Activated T-helper 2 cell treated with anti-CD3 and anti-CD28 coated beads, Interferon-gamma antibody, Interleukin-2, Interleukin-4, amounts not matched to agents 10 μg/mL and 5 μg/mL and 100 μg/mL, durations not matched to agents 14 hours and 24 hours and 36 hours (primary cell): ENCODE measurements at regions not wholly inside any gene's neighbourhood (a gene's known extent, or its start where the extent isn't known, plus 50 kb on each side); places are given as distances from the start of the nearest gene placed in this dataset.
"Not testable (repeated sequence)": the region's sequence is repeated elsewhere in the genome, so short reads cannot be mapped to it uniquely, and the experiment has no call there.

ENCODE experiments used
- DNase-seq: peaks from one replicate; pipeline ENCODE4 v3.0.0; 2021; ENCODE audit warnings: low spot score
- H3K27ac Mint-ChIP-seq: one replicate; pipeline ENCODE4 v1.8.0; 2021; ENCODE audit warnings: mixed read lengths
- H3K27me3 Mint-ChIP-seq: one replicate; pipeline ENCODE4 v1.8.0; 2021; ENCODE audit warnings: low read depth, mixed read lengths
- H3K36me3 Mint-ChIP-seq: one replicate; pipeline ENCODE4 v1.8.0; 2021; ENCODE audit warnings: low read depth, mixed read lengths
- H3K4me1 Mint-ChIP-seq: one replicate; pipeline ENCODE4 v1.8.0; 2021; ENCODE audit warnings: low read depth, mixed read lengths
- H3K4me3 Mint-ChIP-seq: one replicate; pipeline ENCODE4 v1.8.0; 2021; ENCODE audit warnings: low read depth, mild to moderate bottlenecking, moderate library complexity, mixed read lengths
- H3K9me3 Mint-ChIP-seq: one replicate; pipeline ENCODE4 v1.8.0; 2021; ENCODE audit warnings: mixed read lengths
- intact Hi-C: fragments of 100-400 bp; cut with micrococcal nuclease; formaldehyde crosslinking; loops from one replicate; pipeline ENCODE4 v1.15.1; 2023

GRCh38 chr7:24372961-24373955, 89.3 kb downstream of the NPY start:
- Mint-ChIP-seq H3K4me1 (no peaks in the 10 kb centered on the region), H3K9me3 (no peaks in the 10 kb centered on the region), H3K4me3 (no peak overlapping the region), H3K27me3 (peaks cover 9% of the 10 kb centered on the region), H3K36me3 (no peaks in the 10 kb centered on the region), H3K27ac (no peak overlapping the region)
- DNase-seq = no peak
- intact Hi-C loops = no loop called here

GRCh38 chr7:24378871-24379616, 95.1 kb downstream of the NPY start:
- intact Hi-C loops = no loop called here
- Mint-ChIP-seq H3K9me3 (no peaks in the 10 kb centered on the region), H3K27ac (no peak overlapping the region), H3K36me3 (no peaks in the 10 kb centered on the region), H3K27me3 (peaks cover 15% of the 10 kb centered on the region), H3K4me3 (no peak overlapping the region), H3K4me1 (no peaks in the 10 kb centered on the region)
- DNase-seq = no peak

GRCh38 chr7:24381894-24382505, 98.0 kb downstream of the NPY start:
- no peaks in the 10 kb centered on the region for H3K4me1 Mint-ChIP-seq
- no peaks in the 10 kb centered on the region for H3K9me3 Mint-ChIP-seq
- H3K27ac Mint-ChIP-seq = no peak overlapping the region
- no peak for DNase-seq
- H3K27me3 Mint-ChIP-seq = peaks cover 17% of the 10 kb centered on the region
- intact Hi-C loops = loop anchor here (10.0 kb wide), 1 partner anchor 517 kb away; no protein-coding TSS in a partner anchor
- H3K4me3 Mint-ChIP-seq = no peak overlapping the region
- no peaks in the 10 kb centered on the region for H3K36me3 Mint-ChIP-seq

- H3K27me3 Mint-ChIP-seq = peaks cover 20% of the 10 kb centered on the region
- no peaks in the 10 kb centered on the region for H3K9me3 Mint-ChIP-seq
- intact Hi-C loops = loop anchor here (10.0 kb wide), 1 partner anchor 518 kb away; no protein-coding TSS in a partner anchor
- H3K36me3 Mint-ChIP-seq = no peaks in the 10 kb centered on the region
- no peaks in the 10 kb centered on the region for H3K4me1 Mint-ChIP-seq
- DNase-seq = no peak
- H3K27ac Mint-ChIP-seq = no peak overlapping the region
- no peak overlapping the region for H3K4me3 Mint-ChIP-seq
Observed at GRCh38 chr7:24383055-24383454, 99.1 kb downstream of the NPY start.

GRCh38 chr7:24384362-24385030, 100.5 kb downstream of the NPY start:
- peaks cover 17% of the 10 kb centered on the region for H3K27me3 Mint-ChIP-seq
- H3K4me1 Mint-ChIP-seq = no peaks in the 10 kb centered on the region
- no peaks in the 10 kb centered on the region for H3K9me3 Mint-ChIP-seq
- no peak overlapping the region for H3K4me3 Mint-ChIP-seq
- DNase-seq = no peak
- H3K27ac Mint-ChIP-seq = no peak overlapping the region
- intact Hi-C loops = loop anchor here (2.0 to 10.0 kb wide), 2 partner anchors 94 to 520 kb away; no protein-coding TSS in a partner anchor
- no peaks in the 10 kb centered on the region for H3K36me3 Mint-ChIP-seq

GRCh38 chr7:24388212-24388611, 104.2 kb downstream of the NPY start:
- DNase-seq = no peak
- Mint-ChIP-seq H3K9me3 (no peaks in the 10 kb centered on the region), H3K4me1 (no peaks in the 10 kb centered on the region), H3K4me3 (no peak overlapping the region), H3K27me3 (peaks cover 13% of the 10 kb centered on the region), H3K36me3 (no peaks in the 10 kb centered on the region), H3K27ac (no peak overlapping the region)
- intact Hi-C loops = loop anchor here (10.0 kb wide), 1 partner anchor 523 kb away; no protein-coding TSS in a partner anchor

- H3K27ac Mint-ChIP-seq = no peak overlapping the region
- H3K4me3 Mint-ChIP-seq = no peak overlapping the region
- no peak for DNase-seq
- H3K36me3 Mint-ChIP-seq = no peaks in the 10 kb centered on the region
- intact Hi-C loops = no loop called here
- no peaks in the 10 kb centered on the region for H3K4me1 Mint-ChIP-seq
- no peaks in the 10 kb centered on the region for H3K9me3 Mint-ChIP-seq
- H3K27me3 Mint-ChIP-seq = peaks cover 13% of the 10 kb centered on the region
Observed at GRCh38 chr7:24390376-24391157, 106.6 kb downstream of the NPY start.

- no peaks in the 10 kb centered on the region for H3K4me1 Mint-ChIP-seq
- intact Hi-C loops = no loop called here
- H3K9me3 Mint-ChIP-seq = no peaks in the 10 kb centered on the region
- H3K4me3 Mint-ChIP-seq = no peak overlapping the region
- no peak overlapping the region for H3K27ac Mint-ChIP-seq
- H3K27me3 Mint-ChIP-seq = peaks cover 8% of the 10 kb centered on the region
- no peak for DNase-seq
- no peaks in the 10 kb centered on the region for H3K36me3 Mint-ChIP-seq
Observed at GRCh38 chr7:24392774-24393173, 108.8 kb downstream of the NPY start.

- Mint-ChIP-seq H3K4me3 (no peak overlapping the region), H3K9me3 (no peaks in the 10 kb centered on the region), H3K36me3 (no peaks in the 10 kb centered on the region), H3K27ac (no peak overlapping the region), H3K27me3 (peaks cover 10% of the 10 kb centered on the region), H3K4me1 (no peaks in the 10 kb centered on the region)
- intact Hi-C loops = no loop called here
- DNase-seq = no peak
Observed at GRCh38 chr7:24395512-24395911, 111.5 kb downstream of the NPY start.

GRCh38 chr7:24396387-24396786, 112.4 kb downstream of the NPY start:
- H3K36me3 Mint-ChIP-seq, H3K4me3 Mint-ChIP-seq, intact Hi-C loops: not testable (repeated sequence)

GRCh38 chr7:24401628-24402593, 117.9 kb downstream of the NPY start:
- H3K27me3 Mint-ChIP-seq = peaks cover 11% of the 10 kb centered on the region
- no peaks in the 10 kb centered on the region for H3K9me3 Mint-ChIP-seq
- peaks cover 7% of the 10 kb centered on the region for H3K4me1 Mint-ChIP-seq
- H3K4me3 Mint-ChIP-seq = no peak overlapping the region
- no peak for DNase-seq
- no peaks in the 10 kb centered on the region for H3K36me3 Mint-ChIP-seq
- intact Hi-C loops = loop anchor here (1.0 kb wide), 2 partner anchors 186 to 263 kb away; no protein-coding TSS in a partner anchor
- H3K27ac Mint-ChIP-seq = no peak overlapping the region

More at GRCh38 chr7:24396387-24396786, 112.4 kb downstream of the NPY start:
- DNase-seq, H3K4me1 Mint-ChIP-seq, H3K27ac Mint-ChIP-seq, H3K9me3 Mint-ChIP-seq: not testable (repeated sequence)
- H3K27me3 Mint-ChIP-seq = peaks cover 10% of the 10 kb centered on the region
